ENCODE measurements at regions not wholly inside any gene's neighbourhood (a gene's known extent, or its start where the extent isn't known, plus 50 kb on each side); places are given as distances from the start of the nearest gene placed in this dataset.

- Histone ChIP-seq H3K9me3 (ENCODE audit: control insufficient read depth, insufficient read depth, low read depth, low read length) (peaks cover 5% of the 10 kb centered on the region; the same call in 1 of the 2 replicates), H3K27ac (ENCODE audit: low read length) (no peak overlapping the region), H3K4me1 (ENCODE audit: control insufficient read depth, insufficient read depth, low read length) (no peaks in the 10 kb centered on the region), H3K36me3 (ENCODE audit: control insufficient read depth, insufficient read depth, low read length) (no peaks in the 10 kb centered on the region), H3K27me3 (ENCODE audit: control insufficient read depth, insufficient read depth, low read length) (no peaks in the 10 kb centered on the region), H3K4me3 (ENCODE audit: low read depth in 2 of 2, low read length in 2 of 2) (no peak overlapping the region)
- no peak for ATAC-seq
- BruUV-seq (replicated peaks) = no TSS peak
- intact Hi-C loops (cut with micrococcal nuclease; ENCODE audit: unreplicated experiment) = no loop called here
- in situ Hi-C loops (cut with HindIII; ENCODE audit: low pct_unique_long_range_greater_than_20kb, low sequenced_read_pairs) = no loop called here
- ChIA-PET CTCF (no interaction called here), POLR2A (no interaction called here)
- TF ChIP-seq TCF7L2 (IDR thresholded peaks at IDR 0.05; ENCODE audit: low read depth, low read length) = no peak
- no peak for TF ChIP-seq REST (IDR thresholded peaks at IDR 0.05; ENCODE audit: insufficient read depth in 1 of 2, low read depth in 2 of 2, low read length in 1 of 2)
- TF ChIP-seq SIN3A (IDR thresholded peaks at IDR 0.05; ENCODE audit: borderline replicate concordance, insufficient read depth, low read depth, low read length) = no peak
- TF ChIP-seq POLR2AphosphoS5 (IDR thresholded peaks at IDR 0.05; ENCODE audit: low read depth, low read length) = no peak
- no peak for TF ChIP-seq CTCF (IDR thresholded peaks at IDR 0.05)
- DNase-seq (ENCODE audit: low read depth, low spot score) = no peak
Measured at GRCh38 chr7:57198801-57199200, 66.6 kb upstream of the ZNF479 start.

- Histone ChIP-seq H3K4me1 (ENCODE audit: control insufficient read depth, insufficient read depth, low read length) (no peaks in the 10 kb centered on the region), H3K4me3 (ENCODE audit: low read depth in 2 of 2, low read length in 2 of 2) (no peak overlapping the region), H3K27me3 (ENCODE audit: control insufficient read depth, insufficient read depth, low read length) (no peaks in the 10 kb centered on the region), H3K27ac (ENCODE audit: low read length) (no peak overlapping the region), H3K36me3 (ENCODE audit: control insufficient read depth, insufficient read depth, low read length) (no peaks in the 10 kb centered on the region), H3K9me3 (ENCODE audit: control insufficient read depth, insufficient read depth, low read depth, low read length) (peaks cover 5% of the 10 kb centered on the region; the same call in 1 of the 2 replicates)
- DNase-seq (ENCODE audit: low read depth, low spot score) = no peak
- intact Hi-C loops (cut with micrococcal nuclease; ENCODE audit: unreplicated experiment) = no loop called here
- BruUV-seq (replicated peaks) = no TSS peak
- ATAC-seq = no peak
- no peak for TF ChIP-seq SIN3A (IDR thresholded peaks at IDR 0.05; ENCODE audit: borderline replicate concordance, insufficient read depth, low read depth, low read length)
- no peak for TF ChIP-seq REST (IDR thresholded peaks at IDR 0.05; ENCODE audit: insufficient read depth in 1 of 2, low read depth in 2 of 2, low read length in 1 of 2)
- no peak for TF ChIP-seq CTCF (IDR thresholded peaks at IDR 0.05)
- TF ChIP-seq TCF7L2 (IDR thresholded peaks at IDR 0.05; ENCODE audit: low read depth, low read length) = no peak
- TF ChIP-seq POLR2AphosphoS5 (IDR thresholded peaks at IDR 0.05; ENCODE audit: low read depth, low read length) = no peak
- in situ Hi-C loops (cut with HindIII; ENCODE audit: low pct_unique_long_range_greater_than_20kb, low sequenced_read_pairs) = no loop called here
- ChIA-PET POLR2A (no interaction called here), CTCF (no interaction called here)
Measured at GRCh38 chr7:57199252-57199651, 67.0 kb upstream of the ZNF479 start.
